H1 (cell line): ENCODE measurements at regions not wholly inside any gene's neighbourhood (a gene's known extent, or its start where the extent isn't known, plus 50 kb on each side); places are given as distances from the start of the nearest gene placed in this dataset.

ENCODE experiments used
- CTCF ChIA-PET: fragments of 300-600 bp; sonication (Branson Sonifier 250); formaldehyde crosslinking; loops from one replicate; lab custom pipeline; 2021; ENCODE audit not compliant: partially characterized antibody; lab: Charles Lee
- POLR2A ChIA-PET: fragments of 300-600 bp; sonication (Branson Sonifier 250); formaldehyde crosslinking; loops from one replicate; lab custom pipeline; 2021; ENCODE audit warnings: inconsistent platforms; ENCODE audit not compliant: partially characterized antibody; lab: Charles Lee
- DNase-seq, 2 experiments: peaks; one replicate each; pipeline versions ENCODE4 v3.0.0 to v3.0.0-alpha.2; 2010 to 2022; ENCODE audit warnings: low spot score in 2 of 2, low read depth in 1 of 2, mixed read lengths in 1 of 2
- FAIRE-seq: peaks from 2 replicates; lab custom pipeline; 2011; peaks lifted over from hg19 to GRCh38; lab: Jason Lieb, UNC
- H2AFZ ChIP-seq: 2 replicates; pipeline ENCODE4 v1.8.1; 2012; ENCODE audit warnings: low read length, inconsistent platforms
- H2AK5ac ChIP-seq: 2 replicates; pipeline ENCODE4 v1.6.1; 2013; ENCODE audit warnings: low read depth, low read length
- H2BK120ac ChIP-seq: replicated peaks from 2 replicates; pipeline ENCODE3; 2013; ENCODE audit warnings: low read depth, low read length, inconsistent platforms
- H2BK12ac ChIP-seq: 2 replicates; pipeline ENCODE4 v1.6.1; 2013; ENCODE audit warnings: low read depth, low read length
- H2BK15ac ChIP-seq: 2 replicates; pipeline ENCODE4 v1.6.1; 2013; ENCODE audit warnings: low read length
- H2BK20ac ChIP-seq: 2 replicates; pipeline ENCODE4 v1.6.1; 2013; ENCODE audit warnings: low read length
- H2BK5ac ChIP-seq: 2 replicates; pipeline ENCODE4 v1.6.1; 2013; ENCODE audit warnings: low read depth, low read length
- H3K14ac ChIP-seq: 2 replicates; pipeline ENCODE4 v1.6.1; 2013; ENCODE audit warnings: inconsistent platforms; ENCODE audit not compliant: insufficient read length
- H3K18ac ChIP-seq: 2 replicates; pipeline ENCODE4 v1.6.1; 2013; ENCODE audit warnings: low read length; ENCODE audit errors: extremely low read depth
- H3K23ac ChIP-seq: 2 replicates; pipeline ENCODE4 v1.6.1; 2013; ENCODE audit warnings: inconsistent platforms; ENCODE audit not compliant: insufficient read length
- H3K23me2 ChIP-seq: 2 replicates; pipeline ENCODE4 v1.6.1; 2013; ENCODE audit warnings: low read depth, low read length
- H3K27ac ChIP-seq: 2 replicates; pipeline ENCODE4 v1.6.1; 2011; ENCODE audit warnings: low read depth, low read length, inconsistent platforms
- H3K27me3 ChIP-seq, 4 experiments: replicated peaks in 1 of 4; 1 replicate in 1 of 4; 2 replicates in 3 of 4; pipeline versions ENCODE4 v1.6.1 to v1.8.1; 2011 to 2013; ENCODE audit warnings: low read length in 3 of 4, mild to moderate bottlenecking in 3 of 4, inconsistent platforms in 2 of 4, mixed read lengths in 2 of 4, moderate library complexity in 1 of 4; ENCODE audit not compliant: control insufficient read depth in 3 of 4, insufficient read depth in 3 of 4; ENCODE audit errors: extremely low read depth in 1 of 4
- H3K36me3 ChIP-seq, 4 experiments: 2 replicates each; pipeline versions ENCODE4 v1.6.1 to v1.8.1; 2011 to 2013; ENCODE audit warnings: mild to moderate bottlenecking in 4 of 4, low read length in 3 of 4, moderate library complexity in 2 of 4, control low read depth in 1 of 4, inconsistent platforms in 1 of 4; ENCODE audit not compliant: insufficient read depth in 4 of 4, control insufficient read depth in 2 of 4
- H3K4ac ChIP-seq: replicated peaks from 2 replicates; pipeline ENCODE3; 2013; ENCODE audit warnings: low read length, low read depth, mixed read lengths, inconsistent platforms; ENCODE audit not compliant: insufficient read length
- H3K4me1 ChIP-seq, 4 experiments: replicated peaks in 1 of 4; 1 replicate in 1 of 4; 2 replicates in 3 of 4; pipeline versions ENCODE4 v1.6.1 to v1.8.1; 2011 to 2013; ENCODE audit warnings: low read length in 3 of 4, inconsistent platforms in 2 of 4, mixed read lengths in 1 of 4; ENCODE audit not compliant: insufficient read depth in 4 of 4, control insufficient read depth in 3 of 4
- H3K4me2 ChIP-seq, 2 experiments: 2 replicates each; pipeline versions ENCODE4 v1.6.1 to v1.8.1; 2011 to 2013; ENCODE audit warnings: low read depth in 2 of 2, low read length in 2 of 2, control low read depth in 1 of 2, inconsistent platforms in 1 of 2, mild to moderate bottlenecking in 1 of 2; ENCODE audit not compliant: insufficient read depth in 1 of 2
- H3K4me3 ChIP-seq, 4 experiments: fragments of 200-600, 300-600 bp in 1 of 4; sonication (generic), shearing (Covaris generic), sonication (Bioruptor Twin) in 1 of 4; 2 replicates each; pipeline versions ENCODE4 v1.5.1 to v1.8.1; 2011 to 2016; ENCODE audit warnings: low read length in 4 of 4, low read depth in 3 of 4, control low read depth in 2 of 4, inconsistent platforms in 2 of 4, mild to moderate bottlenecking in 2 of 4, mixed read lengths in 1 of 4, moderate library complexity in 1 of 4; ENCODE audit not compliant: insufficient read depth in 2 of 4; ENCODE audit errors: extremely low read depth in 1 of 4
- H3K56ac ChIP-seq: replicated peaks from 2 replicates; pipeline ENCODE3; 2013; ENCODE audit warnings: low read depth, mild to moderate bottlenecking, mixed read lengths, low read length, inconsistent platforms; ENCODE audit not compliant: insufficient read length
- H3K79me1 ChIP-seq: 2 replicates; pipeline ENCODE4 v1.6.1; 2013; ENCODE audit warnings: low read depth, low read length, control low read depth
- H3K79me2 ChIP-seq, 2 experiments: 2 replicates each; pipeline versions ENCODE4 v1.6.1 to v1.8.1; 2012 to 2013; ENCODE audit warnings: low read length in 2 of 2, mild to moderate bottlenecking in 2 of 2, inconsistent platforms in 1 of 2; ENCODE audit not compliant: insufficient read depth in 2 of 2, control insufficient read depth in 1 of 2
- H3K9ac ChIP-seq, 4 experiments: replicated peaks in 1 of 4; 1 replicate in 1 of 4; 2 replicates in 3 of 4; pipeline versions ENCODE4 v1.6.1 to v1.8.1; 2011 to 2013; ENCODE audit warnings: low read depth in 3 of 4, low read length in 3 of 4, control low read depth in 2 of 4, mild to moderate bottlenecking in 2 of 4, moderate library complexity in 2 of 4, inconsistent platforms in 1 of 4; ENCODE audit errors: extremely low read depth in 1 of 4
- H3K9me3 ChIP-seq, 2 experiments: 2 replicates each; pipeline versions ENCODE4 v1.6.1 to v1.8.1; 2012 to 2013; ENCODE audit warnings: mild to moderate bottlenecking in 2 of 2, moderate library complexity in 2 of 2, control low read depth in 1 of 2, inconsistent platforms in 1 of 2, low read depth in 1 of 2, low read length in 1 of 2, mixed read lengths in 1 of 2; ENCODE audit not compliant: insufficient read depth in 2 of 2
- H4K20me1 ChIP-seq, 2 experiments: replicated peaks in 1 of 2; 2 replicates each; pipeline versions ENCODE3 to v1.8.1; 2011 to 2013; ENCODE audit warnings: inconsistent platforms in 2 of 2, low read length in 2 of 2, mild to moderate bottlenecking in 1 of 2; ENCODE audit not compliant: insufficient read depth in 2 of 2, control insufficient read depth in 1 of 2
- H4K5ac ChIP-seq: 2 replicates; pipeline ENCODE4 v1.6.1; 2013; ENCODE audit warnings: low read length, low read depth, mixed read lengths, inconsistent platforms; ENCODE audit not compliant: insufficient read length
- H4K8ac ChIP-seq: 2 replicates; pipeline ENCODE4 v1.8.0; 2013; ENCODE audit warnings: mild to moderate bottlenecking, moderate library complexity, low read length, inconsistent platforms; ENCODE audit not compliant: insufficient read depth; ENCODE audit errors: extremely low read depth
- H4K91ac ChIP-seq: replicated peaks from 2 replicates; pipeline ENCODE3; 2013; ENCODE audit warnings: low read length, mixed read lengths, inconsistent platforms; ENCODE audit not compliant: insufficient read length
- SIRT6 ChIP-seq: IDR thresholded peaks from one replicate; pipeline ENCODE4 v1.7.1; 2012; ENCODE audit warnings: low read length, inconsistent platforms
- WGBS, 2 experiments: shearing (Covaris generic) in 1 of 2; methylation state at CpG; one replicate each; pipeline versions ENCODE4 v1.1.6 to v1.1.7; 2013 to 2015; ENCODE audit warnings: low lambda C conversion rate in 2 of 2, mixed read lengths in 2 of 2, inconsistent platforms in 1 of 2, low coverage in 1 of 2, missing lambda C conversion rate in 1 of 2; ENCODE audit not compliant: insufficient replicate concordance in 2 of 2, insufficient coverage in 1 of 2, insufficient read length in 1 of 2; ENCODE audit errors: extremely low coverage in 1 of 2, missing lambda C conversion rate in 1 of 2; 5-methylcytosine and 5-hydroxymethylcytosine counted together

DNA sequence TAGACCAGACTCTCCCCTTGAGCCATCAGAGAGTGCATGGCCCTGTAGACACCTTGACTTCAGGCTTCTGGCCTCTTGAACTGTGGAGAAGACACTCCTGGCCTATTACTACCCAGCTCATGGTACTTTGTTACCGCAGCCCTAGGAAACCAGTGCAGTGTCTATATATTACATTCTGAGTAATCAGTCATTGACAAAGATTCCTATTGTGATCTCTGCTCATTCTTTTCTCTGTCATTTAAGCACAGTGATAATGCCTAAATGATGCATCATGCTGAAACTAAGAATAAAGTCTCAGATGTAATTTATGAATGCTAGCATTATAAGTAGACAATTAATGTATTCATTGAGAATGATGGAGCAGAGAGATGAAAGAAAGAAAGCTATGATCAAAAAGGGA is 603.5 kb downstream of the SOCS6 start:
- H3K79me1 ChIP-seq: no peaks in the 10 kb centered on the region
- no peak overlapping the region for H3K56ac ChIP-seq
- H3K14ac ChIP-seq: no peak overlapping the region
- H2BK12ac ChIP-seq: no peak overlapping the region
- peaks cover 56 to 63% of the 10 kb centered on the region in 2 experiments for H3K9me3 ChIP-seq
- no peak overlapping the region for H4K8ac ChIP-seq
- FAIRE-seq (no peak), DNase-seq (no peak)
- no peak overlapping the region for H4K5ac ChIP-seq
- 86% methylated on average over 1 of the region's 1 CpG; no CpG with 5 or more reads in 1 of the 2 experiments for WGBS, 2 experiments
- CTCF ChIA-PET: no interaction called here
- no peak overlapping the region for H2AFZ ChIP-seq
- H3K79me2 ChIP-seq: no peaks in the 10 kb centered on the region
- no peaks in the 10 kb centered on the region for H4K20me1 ChIP-seq
- H3K4me1 ChIP-seq: no peaks in the 10 kb centered on the region
- no peak overlapping the region for H3K4me3 ChIP-seq
- H3K23me2 ChIP-seq: no peaks in the 10 kb centered on the region
- no peak overlapping the region for H3K18ac ChIP-seq
- H3K23ac ChIP-seq: no peak overlapping the region
- H4K91ac ChIP-seq: no peak overlapping the region
- no peak overlapping the region for H2BK20ac ChIP-seq
- POLR2A ChIA-PET: no interaction called here
- no peak overlapping the region for H2BK5ac ChIP-seq
- H3K27ac ChIP-seq: no peak overlapping the region
- H2BK120ac ChIP-seq: no peak overlapping the region
- H2AK5ac ChIP-seq: no peak overlapping the region
- no peak overlapping the region for H3K4me2 ChIP-seq
- H3K4ac ChIP-seq: no peak overlapping the region
- H3K27me3 ChIP-seq: no peaks in the 10 kb centered on the region
- no peak overlapping the region for H2BK15ac ChIP-seq
- no peaks in the 10 kb centered on the region; a peak in 1 of 8 replicates for H3K36me3 ChIP-seq
- no peak overlapping the region for H3K9ac ChIP-seq
- no peak for TF ChIP-seq SIRT6
